Pancreas (tissue), 10 donors: ENCODE measurements at regions not wholly inside any gene's neighbourhood (a gene's known extent, or its start where the extent isn't known, plus 50 kb on each side); places are given as distances from the start of the nearest gene placed in this dataset.

ENCODE experiments used
- ATAC-seq, 4 donors: fragments of 200-7000 bp; cut with Tn5 transposase; one replicate each; pipeline versions ENCODE4 v1.8.0 to v1.9.1; 2020; ENCODE audit warnings: mild to moderate bottlenecking in 4 of 4, moderate library complexity in 4 of 4
- DNase-seq, 6 donors: peaks; one replicate each; pipeline ENCODE4 v3.0.0-alpha.2; 2020
- FAIRE-seq: peaks from 2 replicates; lab custom pipeline; 2012; peaks lifted over from hg19 to GRCh38; lab: Jason Lieb, UNC
- H3K27ac ChIP-seq, 4 donors: fragments of 200-600 bp; sonication (generic); 1 replicate in 3 of 4; 2 replicates in 1 of 4; pipeline versions ENCODE4 v1.5.0 to v1.8.0; 2020
- H3K27me3 ChIP-seq, 4 donors: fragments of 200-600 bp; one replicate each; pipeline ENCODE4 v1.8.0; 2021
- H3K36me3 ChIP-seq, 3 donors: fragments of 200-600 bp; sonication (generic) in 1 of 3; one replicate each; pipeline versions ENCODE4 v1.5.0 to v1.8.0; 2020 to 2021
- H3K4me1 ChIP-seq, 3 donors: fragments of 200-600 bp; one replicate each; pipeline ENCODE4 v1.8.0; 2021
- H3K4me3 ChIP-seq, 4 donors: fragments of 200-600 bp; sonication (generic) in 2 of 4; one replicate each; pipeline versions ENCODE4 v1.5.0 to v1.8.0; 2020 to 2021
- H3K9me3 ChIP-seq, 4 donors: fragments of 200-600 bp; one replicate each; pipeline ENCODE4 v1.8.0; 2021
- WGBS, 2 donors: extraction: QIAGEN DNeasy Blood & Tissue Kit; methylation state at CpG; one replicate each; pipeline ENCODE4 v1.1.7; 2013; 5-methylcytosine and 5-hydroxymethylcytosine counted together
- intact Hi-C, 3 donors: fragments of 100-400 bp; cut with DNase I; formaldehyde crosslinking; loops; one replicate each; pipeline versions ENCODE4 v1.11.1 to v1.14.2; 2022
- TF ChIP-seq, protein P1 (sequence below), 4 donors: fragments of 200-600 bp; sonication (generic) in 3 of 4; IDR thresholded peaks; one replicate each; pipeline versions ENCODE4 v1.5.0 to v1.8.0; 2021; ENCODE audit warnings: antibody characterized with exemption in 4 of 4
- donor health status: healthy with polysubstance abuse.
- donor health status: DM: no; HTN: no; CAD: no; lungs with moderate emphysema.
- donor health status: DM: no; HTN: no; CAD: no.
- donor health status: control.
- donor health status: control.
- donor health status: Bipolar disorder and iron deficiency.
- donor health status: DM: yes; HTN: yes; CAD: no.
- donor health status: DM: no; HTN: no; CAD: no.
- donor health status: DM: no; HTN: no; CAD: no.
- donor health status: DM: yes; HTN: yes; CAD: no.

DNA sequence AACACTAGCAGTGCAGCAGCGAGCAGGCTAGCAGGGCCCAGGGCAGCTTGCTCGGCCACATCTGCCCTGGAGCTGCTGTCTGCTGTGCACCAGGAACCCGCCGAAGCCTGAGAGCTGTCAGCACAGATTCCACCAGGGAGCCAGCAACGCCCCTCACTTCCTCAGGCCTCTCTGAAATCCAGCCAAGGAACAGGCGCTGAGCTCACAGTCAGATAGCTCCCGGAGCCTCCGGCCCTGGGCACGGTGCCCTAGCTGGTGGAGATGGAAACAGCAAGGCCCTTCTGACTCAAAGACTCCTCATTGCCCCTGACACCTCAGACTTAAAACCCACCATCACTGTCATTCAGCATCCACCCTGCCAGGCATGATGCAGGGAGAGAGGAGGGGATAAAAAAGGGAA, 839.4 kb downstream of the MAFB start:
- intact Hi-C loops = no loop called here
- WGBS, 2 donors = 18 to 31% methylated on average over 9 of the region's 9 CpGs
- peak overlapping the region in 1 of 4 donors; percentile 17 for H3K27ac ChIP-seq
- ATAC-seq (peak; percentile 63 to 87 (median 82)), DNase-seq (peak; percentile 43 to 72 (median 58)), FAIRE-seq (no peak)
- no peak overlapping the region for H3K4me3 ChIP-seq
- no peaks in the 10 kb centered on the region for H3K4me1 ChIP-seq
- no peaks in the 10 kb centered on the region for H3K36me3 ChIP-seq
- no peaks in the 10 kb centered on the region for H3K9me3 ChIP-seq
- no peaks in the 10 kb centered on the region for H3K27me3 ChIP-seq
- TF ChIP-seq, protein P1, sequence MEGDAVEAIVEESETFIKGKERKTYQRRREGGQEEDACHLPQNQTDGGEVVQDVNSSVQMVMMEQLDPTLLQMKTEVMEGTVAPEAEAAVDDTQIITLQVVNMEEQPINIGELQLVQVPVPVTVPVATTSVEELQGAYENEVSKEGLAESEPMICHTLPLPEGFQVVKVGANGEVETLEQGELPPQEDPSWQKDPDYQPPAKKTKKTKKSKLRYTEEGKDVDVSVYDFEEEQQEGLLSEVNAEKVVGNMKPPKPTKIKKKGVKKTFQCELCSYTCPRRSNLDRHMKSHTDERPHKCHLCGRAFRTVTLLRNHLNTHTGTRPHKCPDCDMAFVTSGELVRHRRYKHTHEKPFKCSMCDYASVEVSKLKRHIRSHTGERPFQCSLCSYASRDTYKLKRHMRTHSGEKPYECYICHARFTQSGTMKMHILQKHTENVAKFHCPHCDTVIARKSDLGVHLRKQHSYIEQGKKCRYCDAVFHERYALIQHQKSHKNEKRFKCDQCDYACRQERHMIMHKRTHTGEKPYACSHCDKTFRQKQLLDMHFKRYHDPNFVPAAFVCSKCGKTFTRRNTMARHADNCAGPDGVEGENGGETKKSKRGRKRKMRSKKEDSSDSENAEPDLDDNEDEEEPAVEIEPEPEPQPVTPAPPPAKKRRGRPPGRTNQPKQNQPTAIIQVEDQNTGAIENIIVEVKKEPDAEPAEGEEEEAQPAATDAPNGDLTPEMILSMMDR (IDR thresholded peaks at IDR 0.05) = no peak

DNA sequence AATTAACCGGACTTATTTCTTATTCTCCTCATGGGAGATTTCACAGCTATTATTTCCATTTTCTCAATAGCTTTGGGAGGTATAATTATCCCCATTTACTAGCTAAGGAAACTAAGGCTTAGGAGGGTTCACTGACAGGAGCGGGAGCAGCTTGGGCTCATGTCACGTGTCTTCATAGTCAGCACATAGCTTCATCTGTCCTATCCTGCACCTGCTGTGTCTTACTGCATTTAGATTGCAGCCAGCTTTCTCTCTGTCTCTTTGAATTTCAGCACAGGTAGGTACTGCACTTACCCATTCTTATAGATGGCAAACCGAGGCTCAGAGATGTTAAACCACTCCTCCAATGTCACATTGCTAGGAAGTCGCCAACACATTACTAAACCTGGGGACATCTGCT, 839.9 kb downstream of the MAFB start:
- intact Hi-C loops = no loop called here
- DNase-seq (no peak), ATAC-seq (no peak), FAIRE-seq (no peak)
- no peaks in the 10 kb centered on the region for H3K27me3 ChIP-seq
- WGBS, 2 donors = 74 to 81% methylated on average over 5 of the region's 5 CpGs
- H3K27ac ChIP-seq = no peak overlapping the region
- H3K4me3 ChIP-seq = no peak overlapping the region
- no peaks in the 10 kb centered on the region for H3K4me1 ChIP-seq
- no peaks in the 10 kb centered on the region for H3K9me3 ChIP-seq
- TF ChIP-seq, protein P1 (IDR thresholded peaks at IDR 0.05) = no peak
- H3K36me3 ChIP-seq = no peaks in the 10 kb centered on the region

DNA sequence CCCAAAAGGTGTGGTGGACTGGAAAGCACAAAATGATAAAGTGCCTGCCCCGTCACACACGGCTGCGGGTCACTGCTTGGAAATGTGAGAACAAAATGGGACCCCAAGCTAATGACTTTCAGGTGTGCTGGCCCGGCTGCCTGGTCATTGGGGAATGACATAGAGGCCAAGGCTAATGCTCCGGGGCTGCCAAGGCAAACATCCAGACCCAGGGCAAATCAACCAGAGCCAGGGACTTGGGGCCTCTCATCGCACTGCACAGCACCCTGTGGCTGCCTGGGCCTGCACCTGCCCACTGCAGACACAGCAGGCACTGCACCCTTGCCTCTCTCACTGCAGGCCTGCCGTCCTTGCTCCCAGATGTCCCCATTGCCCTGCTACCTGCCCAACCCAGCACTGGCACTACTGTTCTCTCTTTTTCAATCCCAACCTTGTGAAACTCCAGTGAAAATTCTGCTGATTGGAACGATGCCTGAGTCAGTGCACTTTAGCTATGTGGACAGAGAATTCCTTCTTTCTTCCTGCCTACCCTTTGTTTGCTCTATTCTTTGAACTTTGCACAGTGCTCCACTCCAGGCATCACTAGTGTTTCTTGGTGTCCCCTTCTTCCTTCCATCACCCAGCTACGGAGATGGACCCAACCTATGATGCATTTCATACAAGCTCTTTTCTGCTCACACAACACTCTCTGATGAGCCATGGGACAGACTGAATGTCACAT, 849.5 kb downstream of the MAFB start:
- peak in 1 of 4 donors; percentile 47 for ATAC-seq
- Histone ChIP-seq H3K4me3 (no peak overlapping the region), H3K27me3 (no peaks in the 10 kb centered on the region), H3K9me3 (no peaks in the 10 kb centered on the region), H3K4me1 (no peaks in the 10 kb centered on the region), H3K36me3 (no peaks in the 10 kb centered on the region), H3K27ac (no peak overlapping the region)
- DNase-seq = peak in 1 of 6 donors; percentile 27
- 40 to 49% methylated on average over 9 of the region's 9 CpGs for WGBS, 2 donors
- TF ChIP-seq, protein P1 (IDR thresholded peaks at IDR 0.05) = no peak
- intact Hi-C loops = no loop called here
- no peak for FAIRE-seq

DNA sequence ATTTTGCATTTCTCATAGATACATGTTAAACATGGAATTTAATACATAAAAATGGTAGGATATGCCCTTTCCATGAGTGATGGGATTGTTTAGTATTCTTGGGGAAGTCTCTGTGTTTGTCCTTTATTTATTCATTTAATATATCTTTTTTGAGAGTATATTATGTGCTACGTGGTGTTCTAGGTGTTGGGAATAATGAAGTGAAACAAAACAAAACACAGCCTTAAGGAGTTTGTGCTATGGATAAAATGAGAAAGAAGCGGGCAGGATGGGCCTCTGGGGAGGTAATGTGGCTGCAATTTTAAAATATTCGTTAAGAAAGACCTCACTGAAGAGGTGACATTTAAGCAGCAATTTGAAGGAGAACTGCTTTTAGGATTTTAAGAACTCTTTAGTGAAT, 851.5 kb downstream of the MAFB start:
- Histone ChIP-seq H3K4me1 (no peaks in the 10 kb centered on the region), H3K9me3 (no peaks in the 10 kb centered on the region), H3K27ac (no peak overlapping the region), H3K36me3 (no peaks in the 10 kb centered on the region), H3K4me3 (no peak overlapping the region), H3K27me3 (no peaks in the 10 kb centered on the region)
- FAIRE-seq = no peak
- DNase-seq = no peak
- 70 to 79% methylated on average over 3 of the region's 3 CpGs for WGBS, 2 donors
- intact Hi-C loops = no loop called here
- ATAC-seq = no peak
- TF ChIP-seq, protein P1 (IDR thresholded peaks at IDR 0.05) = no peak

DNA sequence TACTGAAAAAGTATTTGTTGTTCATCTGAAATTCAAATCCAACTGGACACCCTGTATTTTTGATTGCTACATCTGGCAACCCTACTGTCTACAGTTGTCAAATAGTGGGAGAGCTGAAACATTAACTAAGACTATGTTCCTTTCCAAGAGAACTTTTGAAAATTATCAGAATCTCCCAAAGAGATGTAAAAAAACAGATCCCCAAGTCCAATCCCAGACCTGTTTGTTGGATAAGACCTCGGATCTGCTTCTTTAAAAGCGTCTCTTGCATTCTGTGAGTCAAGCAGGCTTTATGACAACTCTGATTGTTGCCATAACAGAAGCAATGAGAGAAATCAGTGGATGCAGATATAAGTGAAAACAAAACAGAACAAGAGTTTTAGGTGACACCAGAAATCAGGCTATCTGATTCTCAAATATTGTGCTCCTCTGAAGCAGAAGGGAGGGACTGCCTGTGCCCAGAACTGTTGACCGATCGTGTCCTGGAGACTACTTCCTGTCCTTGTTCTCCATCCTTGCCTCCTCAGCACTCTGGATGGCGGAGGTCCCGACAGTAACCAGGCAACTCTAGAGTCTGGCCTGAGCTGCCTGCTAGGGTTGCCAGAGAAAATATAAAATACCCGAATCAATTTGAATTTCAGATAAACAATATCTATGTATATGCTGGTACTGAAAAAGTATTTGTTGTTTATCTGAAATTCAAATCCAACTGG, 853.8 kb downstream of the MAFB start:
- FAIRE-seq (no peak), ATAC-seq (peak in 3 of 4 donors; percentile 31 to 91 (median 88)), DNase-seq (peak in 1 of 6 donors; percentile 25)
- no peaks in the 10 kb centered on the region for H3K9me3 ChIP-seq
- intact Hi-C loops = no loop called here
- TF ChIP-seq, protein P1 (IDR thresholded peaks at IDR 0.05) = no peak
- H3K4me1 ChIP-seq = no peaks in the 10 kb centered on the region
- H3K27me3 ChIP-seq = no peaks in the 10 kb centered on the region
- H3K4me3 ChIP-seq = no peak overlapping the region
- WGBS, 2 donors = 58 to 74% methylated on average over 7 of the region's 7 CpGs
- no peaks in the 10 kb centered on the region for H3K36me3 ChIP-seq
- H3K27ac ChIP-seq = no peak overlapping the region
